22Rv1 (cell line): ENCODE measurements at regions not wholly inside any gene's neighbourhood (a gene's known extent, or its start where the extent isn't known, plus 50 kb on each side); places are given as distances from the start of the nearest gene placed in this dataset.

Experiments
- H3K27ac ChIP-seq: fragments of 450-650 bp; 2 replicates; pipeline ENCODE4 v1.5.1; 2017
- CTCF ChIP-seq: fragments of 450-650 bp; IDR thresholded peaks from 2 replicates; pipeline ENCODE4 v1.5.1; 2017; ENCODE audit warnings: mild to moderate bottlenecking
- ZFX ChIP-seq: fragments of 450-650 bp; IDR thresholded peaks from 2 replicates; pipeline ENCODE4 v1.6.1; 2017; ENCODE audit warnings: antibody characterized with exemption, borderline replicate concordance

GRCh38 chr15:37550360-37551024 is 383.9 kb upstream of the TMCO5A start:
- TF ChIP-seq ZFX: no peak
- no peak for TF ChIP-seq CTCF

GRCh38 chr15:37572401-37572800 is 362.0 kb upstream of the TMCO5A start:
- no peak for TF ChIP-seq CTCF
- TF ChIP-seq ZFX: no peak
- H3K27ac ChIP-seq: no peak overlapping the region

More at GRCh38 chr15:37550360-37551024, 383.9 kb upstream of the TMCO5A start:
- no peak overlapping the region for H3K27ac ChIP-seq

- TF ChIP-seq CTCF: no peak
- no peak for TF ChIP-seq ZFX
- no peak overlapping the region for H3K27ac ChIP-seq
Measured at GRCh38 chr15:37574985-37575384, 359.5 kb upstream of the TMCO5A start.

GRCh38 chr15:37576952-37577351 is 357.5 kb upstream of the TMCO5A start:
- no peak for TF ChIP-seq CTCF
- TF ChIP-seq ZFX: no peak
- no peak overlapping the region for H3K27ac ChIP-seq

GRCh38 chr15:37581866-37582532 is 352.4 kb upstream of the TMCO5A start:
- no peak overlapping the region for H3K27ac ChIP-seq
- TF ChIP-seq ZFX (no peak), CTCF (no peak)

GRCh38 chr15:37582852-37583251 is 351.6 kb upstream of the TMCO5A start:
- TF ChIP-seq CTCF (no peak), ZFX (no peak)

GRCh38 chr15:37586011-37586583 is 348.3 kb upstream of the TMCO5A start:
- H3K27ac ChIP-seq: no peak overlapping the region
- no peak for TF ChIP-seq CTCF
- TF ChIP-seq ZFX: no peak

More at GRCh38 chr15:37582852-37583251, 351.6 kb upstream of the TMCO5A start:
- H3K27ac ChIP-seq: no peak overlapping the region
